OCI-LY7 (cell line): ENCODE measurements at regions not wholly inside any gene's neighbourhood (a gene's known extent, or its start where the extent isn't known, plus 50 kb on each side); places are given as distances from the start of the nearest gene placed in this dataset.

Source experiments
- CTCF ChIP-seq: fragments of 200-600 bp; sonication (generic); conservative IDR thresholded peaks from 2 replicates; pipeline ENCODE4 v1.5.1; 2014; ENCODE audit warnings: mild to moderate bottlenecking, antibody characterized with exemption, low read length, moderate library complexity, mixed read lengths
- EZH2phosphoT487 ChIP-seq: fragments of 200-600 bp; sonication (generic); IDR thresholded peaks from 2 replicates; pipeline ENCODE4 v1.6.1; 2018; ENCODE audit warnings: low read depth, borderline replicate concordance, mild to moderate bottlenecking, mixed run types, antibody characterized with exemption, low read length, moderate library complexity, mixed read lengths

- TF ChIP-seq CTCF: no peak
- no peak for TF ChIP-seq EZH2phosphoT487
These were observed 161.0 kb downstream of the TRMT11 start for GRCh38 chr6:126147291-126147815.
